Astrocyte of the cerebellum (primary cell): ENCODE measurements at regions not wholly inside any gene's neighbourhood (a gene's known extent, or its start where the extent isn't known, plus 50 kb on each side); places are given as distances from the start of the nearest gene placed in this dataset.
"Not testable (repeated sequence)": the region's sequence is repeated elsewhere in the genome, so short reads cannot be mapped to it uniquely, and the experiment has no call there.

ENCODE experiments used
- DNase-seq: peaks from one replicate; pipeline ENCODE4 v3.0.0-alpha.2; 2011; ENCODE audit warnings: low read depth
- H3K4me3 ChIP-seq: 2 replicates; pipeline ENCODE4 v1.5.1; 2011; ENCODE audit warnings: mild to moderate bottlenecking, low read depth, low read length, moderate library complexity
- CTCF ChIP-seq: IDR thresholded peaks from 2 replicates; pipeline ENCODE4 v1.5.1; 2012; ENCODE audit warnings: low read length, low read depth, moderate library complexity, mild to moderate bottlenecking; ENCODE audit errors: missing control alignments
- in situ Hi-C: cut with HindIII; loops from 2 replicates; pipeline ENCODE4 v1.10.0; 2017; ENCODE audit warnings: low sequenced_read_pairs

- no peak for TF ChIP-seq CTCF
- in situ Hi-C loops: no loop called here
- DNase-seq: no peak
- H3K4me3 ChIP-seq: no peak overlapping the region
Observed at GRCh38 chr10:61021926-61022325, 77.9 kb upstream of the RHOBTB1 start.

GRCh38 chr10:61020420-61021158, 76.6 kb upstream of the RHOBTB1 start:
- TF ChIP-seq CTCF: no peak
- in situ Hi-C loops: no loop called here
- no peak overlapping the region for H3K4me3 ChIP-seq
- no peak for DNase-seq

- in situ Hi-C loops: no loop called here
- H3K4me3 ChIP-seq: no peak overlapping the region
- no peak for TF ChIP-seq CTCF
- DNase-seq: no peak
Observed at GRCh38 chr10:61018146-61018545, 74.2 kb upstream of the RHOBTB1 start.

- H3K4me3 ChIP-seq: no peak overlapping the region
- TF ChIP-seq CTCF: no peak
- in situ Hi-C loops: no loop called here
- no peak for DNase-seq
Observed at GRCh38 chr10:61016630-61017029, 72.6 kb upstream of the RHOBTB1 start.

GRCh38 chr10:61016007-61016406, 72.0 kb upstream of the RHOBTB1 start:
- no peak for TF ChIP-seq CTCF
- no peak for DNase-seq
- no peak overlapping the region for H3K4me3 ChIP-seq
- in situ Hi-C loops: no loop called here

GRCh38 chr10:61010863-61011262, 66.9 kb upstream of the RHOBTB1 start:
- no peak overlapping the region for H3K4me3 ChIP-seq
- no peak for TF ChIP-seq CTCF
- in situ Hi-C loops: no loop called here
- no peak for DNase-seq

GRCh38 chr10:61003069-61003468, 59.1 kb upstream of the RHOBTB1 start:
- in situ Hi-C loops, DNase-seq, H3K4me3 ChIP-seq: not testable (repeated sequence)
